ENCODE measurements at regions not wholly inside any gene's neighbourhood (a gene's known extent, or its start where the extent isn't known, plus 50 kb on each side); places are given as distances from the start of the nearest gene placed in this dataset.

- Histone ChIP-seq H3K4me3 (ENCODE audit: low read length in 2 of 2) (no peak overlapping the region), H4K8ac (ENCODE audit: low read depth, low read length) (no peak overlapping the region), H2AK5ac (ENCODE audit: low read depth, low read length) (no peak overlapping the region), H2BK15ac (ENCODE audit: low read length) (no peak overlapping the region), H2AFZ (ENCODE audit: low read length) (no peak overlapping the region), H3K14ac (ENCODE audit: low read length) (no peak overlapping the region), H2BK5ac (ENCODE audit: low read length) (no peak overlapping the region), H3K9me3 (replicated peaks in 1 of 2; ENCODE audit: control insufficient read depth in 2 of 2, insufficient read depth in 1 of 2, low read depth in 1 of 2, low read length in 2 of 2) (no peaks in the 10 kb centered on the region), H2BK120ac (ENCODE audit: low read depth, low read length) (no peak overlapping the region), H3K23ac (ENCODE audit: low read depth, low read length, poor library complexity) (no peak overlapping the region), H3K4me1 (ENCODE audit: control insufficient read depth in 2 of 2, insufficient read depth in 1 of 2, low read depth in 1 of 2, low read length in 2 of 2) (no peaks in the 10 kb centered on the region), H3K4ac (ENCODE audit: low read length) (no peak overlapping the region), H2BK12ac (ENCODE audit: low read length) (no peak overlapping the region), H3K36me3 (replicated peaks in 1 of 2; ENCODE audit: control insufficient read depth in 2 of 2, insufficient read depth in 2 of 2, low read length in 2 of 2) (no peaks in the 10 kb centered on the region), H3K18ac (ENCODE audit: low read length) (no peak overlapping the region), H3K79me1 (ENCODE audit: low read depth, low read length) (no peaks in the 10 kb centered on the region), H3K9ac (ENCODE audit: low read depth, low read length, poor library complexity) (no peak overlapping the region), H3K27me3 (ENCODE audit: control insufficient read depth in 3 of 3, insufficient read depth in 3 of 3, low read depth in 1 of 3, low read length in 3 of 3) (no peaks in the 10 kb centered on the region), H3K4me2 (ENCODE audit: insufficient read depth, low read length, poor library complexity, severe bottlenecking) (no peak overlapping the region), H4K91ac (ENCODE audit: low read depth, low read length, poor library complexity) (no peak overlapping the region), H3K27ac (replicated peaks; ENCODE audit: low read length) (no peak overlapping the region)
- no CpG with 5 or more reads among the region's 2 CpGs for WGBS, 2 donors (ENCODE audit: extremely low coverage in 2 of 2, insufficient read length in 2 of 2, insufficient replicate concordance in 1 of 2)
- DNase-seq (ENCODE audit: low spot score), result no peak
Measured at GRCh38 chr3:146796078-146796477, 190.9 kb upstream of the PLSCR5 start.

- no peaks in the 10 kb centered on the region for H3K79me1 ChIP-seq (ENCODE audit: low read depth, low read length)
- H2BK5ac ChIP-seq (ENCODE audit: low read length), result no peak overlapping the region
- H4K91ac ChIP-seq (ENCODE audit: low read depth, low read length, poor library complexity), result no peak overlapping the region
- no peak overlapping the region for H2AK5ac ChIP-seq (ENCODE audit: low read depth, low read length)
- no peak overlapping the region for H2BK12ac ChIP-seq (ENCODE audit: low read length)
- no peak overlapping the region for H3K27ac ChIP-seq (replicated peaks; ENCODE audit: low read length)
- DNase-seq (ENCODE audit: low spot score), result no peak
- H3K9me3 ChIP-seq (replicated peaks in 1 of 2; ENCODE audit: control insufficient read depth in 2 of 2, insufficient read depth in 1 of 2, low read depth in 1 of 2, low read length in 2 of 2), result no peaks in the 10 kb centered on the region
- H3K4me3 ChIP-seq (ENCODE audit: low read length in 2 of 2), result no peak overlapping the region
- H3K4me2 ChIP-seq (ENCODE audit: insufficient read depth, low read length, poor library complexity, severe bottlenecking), result no peak overlapping the region
- no peak overlapping the region for H3K14ac ChIP-seq (ENCODE audit: low read length)
- no peak overlapping the region for H2BK120ac ChIP-seq (ENCODE audit: low read depth, low read length)
- H3K27me3 ChIP-seq (ENCODE audit: control insufficient read depth in 3 of 3, insufficient read depth in 3 of 3, low read depth in 1 of 3, low read length in 3 of 3), result no peaks in the 10 kb centered on the region
- no peak overlapping the region for H2BK15ac ChIP-seq (ENCODE audit: low read length)
- no peak overlapping the region for H4K8ac ChIP-seq (ENCODE audit: low read depth, low read length)
- no CpG with 5 or more reads among the region's 2 CpGs for WGBS, 2 donors (ENCODE audit: extremely low coverage in 2 of 2, insufficient read length in 2 of 2, insufficient replicate concordance in 1 of 2)
- H3K18ac ChIP-seq (ENCODE audit: low read length), result no peak overlapping the region
- no peaks in the 10 kb centered on the region for H3K36me3 ChIP-seq (replicated peaks in 1 of 2; ENCODE audit: control insufficient read depth in 2 of 2, insufficient read depth in 2 of 2, low read length in 2 of 2)
- no peak overlapping the region for H2AFZ ChIP-seq (ENCODE audit: low read length)
- H3K4me1 ChIP-seq (ENCODE audit: control insufficient read depth in 2 of 2, insufficient read depth in 1 of 2, low read depth in 1 of 2, low read length in 2 of 2), result peaks cover 0 to 3% of the 10 kb centered on the region in 2 donors
- no peak overlapping the region for H3K4ac ChIP-seq (ENCODE audit: low read length)
- H3K23ac ChIP-seq (ENCODE audit: low read depth, low read length, poor library complexity), result no peak overlapping the region
- no peak overlapping the region for H3K9ac ChIP-seq (ENCODE audit: low read depth, low read length, poor library complexity)
Measured at GRCh38 chr3:146783446-146783845, 178.3 kb upstream of the PLSCR5 start.

- Histone ChIP-seq H3K27me3 (ENCODE audit: control insufficient read depth in 3 of 3, insufficient read depth in 3 of 3, low read depth in 1 of 3, low read length in 3 of 3) (no peaks in the 10 kb centered on the region), H2AFZ (ENCODE audit: low read length) (no peak overlapping the region), H3K4me3 (ENCODE audit: low read length in 2 of 2) (no peak overlapping the region), H3K9ac (ENCODE audit: low read depth, low read length, poor library complexity) (no peak overlapping the region), H4K8ac (ENCODE audit: low read depth, low read length) (no peak overlapping the region), H3K36me3 (replicated peaks in 1 of 2; ENCODE audit: control insufficient read depth in 2 of 2, insufficient read depth in 2 of 2, low read length in 2 of 2) (no peaks in the 10 kb centered on the region), H3K23ac (ENCODE audit: low read depth, low read length, poor library complexity) (no peak overlapping the region), H3K79me1 (ENCODE audit: low read depth, low read length) (no peaks in the 10 kb centered on the region), H2BK5ac (ENCODE audit: low read length) (no peak overlapping the region), H3K18ac (ENCODE audit: low read length) (no peak overlapping the region), H2BK120ac (ENCODE audit: low read depth, low read length) (no peak overlapping the region), H2AK5ac (ENCODE audit: low read depth, low read length) (no peak overlapping the region), H2BK12ac (ENCODE audit: low read length) (no peak overlapping the region), H3K4me2 (ENCODE audit: insufficient read depth, low read length, poor library complexity, severe bottlenecking) (no peak overlapping the region), H3K27ac (replicated peaks; ENCODE audit: low read length) (no peak overlapping the region), H3K4me1 (ENCODE audit: control insufficient read depth in 2 of 2, insufficient read depth in 1 of 2, low read depth in 1 of 2, low read length in 2 of 2) (peaks cover 0 to 3% of the 10 kb centered on the region in 2 donors), H2BK15ac (ENCODE audit: low read length) (no peak overlapping the region), H3K4ac (ENCODE audit: low read length) (no peak overlapping the region), H3K9me3 (replicated peaks in 1 of 2; ENCODE audit: control insufficient read depth in 2 of 2, insufficient read depth in 1 of 2, low read depth in 1 of 2, low read length in 2 of 2) (no peaks in the 10 kb centered on the region), H4K91ac (ENCODE audit: low read depth, low read length, poor library complexity) (no peak overlapping the region), H3K14ac (ENCODE audit: low read length) (no peak overlapping the region)
- no peak for DNase-seq (ENCODE audit: low spot score)
- no CpG with 5 or more reads among the region's 2 CpGs for WGBS, 2 donors (ENCODE audit: extremely low coverage in 2 of 2, insufficient read length in 2 of 2, insufficient replicate concordance in 1 of 2)
Measured at GRCh38 chr3:146781606-146782005, 176.5 kb upstream of the PLSCR5 start.

- Histone ChIP-seq H2BK12ac (ENCODE audit: low read length) (no peak overlapping the region), H3K4ac (ENCODE audit: low read length) (no peak overlapping the region), H3K27me3 (ENCODE audit: control insufficient read depth in 3 of 3, insufficient read depth in 3 of 3, low read depth in 1 of 3, low read length in 3 of 3) (no peaks in the 10 kb centered on the region), H2BK15ac (ENCODE audit: low read length) (no peak overlapping the region), H3K79me1 (ENCODE audit: low read depth, low read length) (no peaks in the 10 kb centered on the region), H4K8ac (ENCODE audit: low read depth, low read length) (no peak overlapping the region), H3K18ac (ENCODE audit: low read length) (no peak overlapping the region), H3K9ac (ENCODE audit: low read depth, low read length, poor library complexity) (no peak overlapping the region), H2BK5ac (ENCODE audit: low read length) (no peak overlapping the region), H2AK5ac (ENCODE audit: low read depth, low read length) (no peak overlapping the region), H3K23ac (ENCODE audit: low read depth, low read length, poor library complexity) (no peak overlapping the region), H3K4me2 (ENCODE audit: insufficient read depth, low read length, poor library complexity, severe bottlenecking) (no peak overlapping the region), H3K9me3 (replicated peaks in 1 of 2; ENCODE audit: control insufficient read depth in 2 of 2, insufficient read depth in 1 of 2, low read depth in 1 of 2, low read length in 2 of 2) (no peaks in the 10 kb centered on the region), H3K4me1 (ENCODE audit: control insufficient read depth in 2 of 2, insufficient read depth in 1 of 2, low read depth in 1 of 2, low read length in 2 of 2) (peaks cover 0 to 3% of the 10 kb centered on the region in 2 donors), H3K27ac (replicated peaks; ENCODE audit: low read length) (no peak overlapping the region), H3K36me3 (replicated peaks in 1 of 2; ENCODE audit: control insufficient read depth in 2 of 2, insufficient read depth in 2 of 2, low read length in 2 of 2) (no peaks in the 10 kb centered on the region), H2AFZ (ENCODE audit: low read length) (no peak overlapping the region), H3K14ac (ENCODE audit: low read length) (no peak overlapping the region), H2BK120ac (ENCODE audit: low read depth, low read length) (no peak overlapping the region), H3K4me3 (ENCODE audit: low read length in 2 of 2) (no peak overlapping the region), H4K91ac (ENCODE audit: low read depth, low read length, poor library complexity) (no peak overlapping the region)
- peak; percentile 4 for DNase-seq (ENCODE audit: low spot score)
- WGBS, 2 donors (ENCODE audit: extremely low coverage in 2 of 2, insufficient read length in 2 of 2, insufficient replicate concordance in 1 of 2), result no CpG with 5 or more reads among the region's 3 CpGs
Measured at GRCh38 chr3:146781059-146781458, 175.9 kb upstream of the PLSCR5 start.
